Panc1 (cell line): ENCODE measurements at regions not wholly inside any gene's neighbourhood (a gene's known extent, or its start where the extent isn't known, plus 50 kb on each side); places are given as distances from the start of the nearest gene placed in this dataset.

ENCODE experiments used
- CTCF ChIP-seq: fragments of 450-650 bp; IDR thresholded peaks from 2 replicates; pipeline ENCODE4 v1.5.1; 2017; ENCODE audit warnings: mild to moderate bottlenecking
- POLR2AphosphoS5 ChIP-seq: IDR thresholded peaks from 2 replicates; pipeline ENCODE4 v1.6.1; 2012; ENCODE audit warnings: mild to moderate bottlenecking, low read depth, low read length, moderate library complexity
- REST ChIP-seq, 2 experiments: IDR thresholded peaks; 2 replicates each; pipeline ENCODE4 v1.6.1; 2011 to 2012; ENCODE audit warnings: low read depth in 2 of 2, control low read depth in 1 of 2, low read length in 1 of 2, mild to moderate bottlenecking in 1 of 2, moderate library complexity in 1 of 2; ENCODE audit not compliant: insufficient read depth in 1 of 2
- TCF7L2 ChIP-seq: IDR thresholded peaks from 2 replicates; pipeline ENCODE4 v1.6.1; 2011; ENCODE audit warnings: mild to moderate bottlenecking, low read depth, low read length, inconsistent platforms

- TF ChIP-seq CTCF (no peak), POLR2AphosphoS5 (no peak), TCF7L2 (no peak), REST (IDR thresholded peaks at IDR 0.05; ENCODE audit: insufficient read depth in 1 of 2, low read depth in 2 of 2, low read length in 1 of 2) (no peak)
These were observed 320.4 kb downstream of the ZFHX3 start for GRCh38 chr16:72727565-72727964.
